ENCODE measurements at regions not wholly inside any gene's neighbourhood (a gene's known extent, or its start where the extent isn't known, plus 50 kb on each side); places are given as distances from the start of the nearest gene placed in this dataset.

- TF ChIP-seq POLR2A (IDR thresholded peaks at IDR 0.05), result no peak
- no peak for TF ChIP-seq CTCF (IDR thresholded peaks at IDR 0.05)
Measured at GRCh38 chr5:117255211-117256027, 680.8 kb upstream of the SEMA6A start.
